GM12878 (cell line): ENCODE measurements at regions not wholly inside any gene's neighbourhood (a gene's known extent, or its start where the extent isn't known, plus 50 kb on each side); places are given as distances from the start of the nearest gene placed in this dataset.

Source experiments
- ATAC-seq: fragments of 200-7000 bp; cut with Tn5 transposase; 3 replicates; pipeline ENCODE4 v1.9.1; 2020; ENCODE audit warnings: mild to moderate bottlenecking, moderate library complexity
- BruUV-seq: library from RNA; stranded (reverse); fragments of 400-500 nt; replicated peaks from 2 replicates; lab custom pipeline; 2021; lab: Mats Ljungman, UMichigan
- CTCF ChIA-PET: fragments of 300-600 bp; sonication (Branson Sonifier 250); formaldehyde crosslinking; extraction: SDS; loops from one replicate; lab custom pipeline; 2021; ENCODE audit warnings: inconsistent platforms; lab: Yijun Ruan, JAX
- POLR2A ChIA-PET: fragments of 350-600 bp; formaldehyde crosslinking; extraction: SDS; loops from one replicate; lab custom pipeline; 2021; ENCODE audit warnings: inconsistent platforms; lab: Charles Lee
- RAD21 ChIA-PET: fragments of 300-600 bp; sonication (Branson Sonifier 250); formaldehyde crosslinking; loops from one replicate; lab custom pipeline; 2023; ENCODE audit warnings: antibody characterized with exemption; ENCODE audit not compliant: unreplicated experiment; lab: Charles Lee
- SMC1A ChIA-PET: fragments of 300-600 bp; sonication (Branson Sonifier 250); formaldehyde crosslinking; loops from one replicate; lab custom pipeline; 2023; ENCODE audit not compliant: unreplicated experiment, uncharacterized antibody; lab: Charles Lee
- DNase-seq: peaks from one replicate; pipeline ENCODE4 v3.0.0-alpha.2; 2011; ENCODE audit warnings: low read depth, low spot score
- FAIRE-seq: peaks from 3 replicates; lab custom pipeline; 2011; peaks lifted over from hg19 to GRCh38; lab: Jason Lieb, UNC
- H2AFZ ChIP-seq: 2 replicates; pipeline ENCODE4 v1.6.0; 2011; ENCODE audit warnings: low read depth, low read length, control low read depth; ENCODE audit not compliant: control insufficient read depth
- H3K27ac ChIP-seq: 2 replicates; pipeline ENCODE4 v1.5.1; 2011; ENCODE audit warnings: control low read depth; ENCODE audit not compliant: control insufficient read depth, insufficient read depth
- H3K27me3 ChIP-seq, 2 experiments: replicated peaks in 1 of 2; 2 replicates each; pipeline versions ENCODE4 v1.6.0 to v1.6.1; 2011; ENCODE audit warnings: low read length in 1 of 2; ENCODE audit not compliant: control insufficient read depth in 2 of 2, insufficient read depth in 2 of 2
- H3K36me3 ChIP-seq, 2 experiments: 2 replicates each; pipeline ENCODE4 v1.5.1; 2011; ENCODE audit warnings: low read length in 1 of 2; ENCODE audit not compliant: control insufficient read depth in 2 of 2, insufficient read depth in 2 of 2
- H3K4me1 ChIP-seq: 2 replicates; pipeline ENCODE4 v1.6.1; 2011; ENCODE audit warnings: mild to moderate bottlenecking, low read length, moderate library complexity, mixed read lengths; ENCODE audit not compliant: control insufficient read depth, insufficient read depth
- H3K4me2 ChIP-seq: 2 replicates; pipeline ENCODE4 v1.6.0; 2011; ENCODE audit warnings: control low read depth; ENCODE audit not compliant: control insufficient read depth, insufficient read depth
- H3K4me3 ChIP-seq: fragments of 200-600 bp; sonication (generic); 2 replicates; pipeline ENCODE4 v1.5.1; 2016
- H3K79me2 ChIP-seq: 2 replicates; pipeline ENCODE4 v1.6.0; 2011; ENCODE audit warnings: low read length; ENCODE audit not compliant: control insufficient read depth, insufficient read depth
- H3K9ac ChIP-seq: 2 replicates; pipeline ENCODE4 v1.8.0; 2011; ENCODE audit warnings: low read length, control low read depth, mixed read lengths; ENCODE audit not compliant: control insufficient read depth, insufficient read depth
- H3K9me3 ChIP-seq: replicated peaks from 3 replicates; pipeline ENCODE4 v1.5.1; 2011; ENCODE audit warnings: mild to moderate bottlenecking, low read length; ENCODE audit not compliant: control insufficient read depth, insufficient read depth
- H4K20me1 ChIP-seq: 2 replicates; pipeline ENCODE4 v1.6.0; 2011; ENCODE audit not compliant: control insufficient read depth, insufficient read depth
- RAD21 ChIP-seq: IDR thresholded peaks from 2 replicates; pipeline ENCODE4 v1.6.1; 2011; ENCODE audit warnings: mild to moderate bottlenecking, low read depth, low read length, moderate library complexity; ENCODE audit not compliant: insufficient read depth
- SMC3 ChIP-seq: IDR thresholded peaks from 2 replicates; pipeline ENCODE4 v1.6.1; 2011; ENCODE audit warnings: low read length, improper control_type of control experiment, borderline replicate concordance
- WGBS: methylation state at CpG from one replicate; pipeline ENCODE4 v1.1.6; 2016; ENCODE audit warnings: low lambda C conversion rate; ENCODE audit not compliant: insufficient replicate concordance, insufficient coverage; ENCODE audit errors: missing lambda C conversion rate; 5-methylcytosine and 5-hydroxymethylcytosine counted together
- in situ Hi-C: fragments of 300-500 bp; cut with MboI; formaldehyde crosslinking; loops from 9 replicates; pipeline ENCODE4 v1.14.3; 2018; ENCODE audit warnings: mixed read lengths
- intact Hi-C: fragments of 100-400 bp; cut with micrococcal nuclease; formaldehyde crosslinking; loops from one replicate; pipeline ENCODE4 v1.14.2; 2022; ENCODE audit not compliant: unreplicated experiment
- TF ChIP-seq, protein P1 (sequence below): fragments of 450-650 bp; formaldehyde crosslinking; IDR thresholded peaks from 2 replicates; pipeline ENCODE4 v1.5.0; 2022; ENCODE audit warnings: mild to moderate bottlenecking, missing genetic modification characterization
- TF ChIP-seq, protein P2 (sequence below), 3 experiments: IDR thresholded peaks in 2 of 3; conservative IDR thresholded peaks in 1 of 3; 2 replicates each; pipeline ENCODE4 v1.5.1; 2011; ENCODE audit warnings: low read depth in 3 of 3, low read length in 3 of 3, mild to moderate bottlenecking in 3 of 3, control low read depth in 2 of 3, moderate library complexity in 2 of 3, inconsistent platforms in 1 of 3, mixed read lengths in 1 of 3; ENCODE audit not compliant: control insufficient read depth in 2 of 3, insufficient read depth in 1 of 3; ENCODE audit errors: extremely low read depth in 1 of 3

DNA sequence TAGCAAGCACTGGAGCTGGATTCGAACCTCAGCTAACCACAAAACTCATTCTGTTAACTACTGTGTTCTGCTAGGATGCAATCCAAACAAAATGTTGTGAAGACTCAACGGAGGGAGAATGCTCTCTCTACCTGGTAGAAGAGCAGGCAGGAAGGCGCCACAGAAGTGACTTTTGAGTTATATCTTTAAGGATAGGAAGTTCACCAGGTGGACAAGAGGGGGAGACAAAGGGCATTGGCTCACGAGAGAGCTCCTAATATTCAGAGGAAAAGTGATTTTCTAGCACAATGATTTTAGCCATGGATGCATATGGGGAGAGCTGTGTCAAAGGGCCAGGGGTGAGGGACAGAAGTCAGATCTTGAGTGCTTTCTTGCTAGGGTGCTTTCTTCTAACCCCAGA lies 108.4 kb upstream of the MAFB start:
- in situ Hi-C loops: no loop called here
- no peak for FAIRE-seq
- DNase-seq: no peak
- CTCF ChIA-PET: interaction anchor here (0.7 to 3.6 kb wide), 8 partner anchors 15 to 329 kb away, joined by 3 to 26 read pairs (median 4); no protein-coding TSS in a partner anchor
- Histone ChIP-seq H3K27ac (no peak overlapping the region), H3K4me1 (no peaks in the 10 kb centered on the region), H3K79me2 (no peaks in the 10 kb centered on the region), H3K36me3 (no peaks in the 10 kb centered on the region), H3K4me3 (no peak overlapping the region), H3K27me3 (peaks cover 0 to 2% of the 10 kb centered on the region in 2 experiments; a peak in 1 of 4 replicates), H3K9ac (no peak overlapping the region), H2AFZ (no peak overlapping the region), H4K20me1 (no peaks in the 10 kb centered on the region), H3K4me2 (no peak overlapping the region), H3K9me3 (no peaks in the 10 kb centered on the region)
- TF ChIP-seq, protein P1, sequence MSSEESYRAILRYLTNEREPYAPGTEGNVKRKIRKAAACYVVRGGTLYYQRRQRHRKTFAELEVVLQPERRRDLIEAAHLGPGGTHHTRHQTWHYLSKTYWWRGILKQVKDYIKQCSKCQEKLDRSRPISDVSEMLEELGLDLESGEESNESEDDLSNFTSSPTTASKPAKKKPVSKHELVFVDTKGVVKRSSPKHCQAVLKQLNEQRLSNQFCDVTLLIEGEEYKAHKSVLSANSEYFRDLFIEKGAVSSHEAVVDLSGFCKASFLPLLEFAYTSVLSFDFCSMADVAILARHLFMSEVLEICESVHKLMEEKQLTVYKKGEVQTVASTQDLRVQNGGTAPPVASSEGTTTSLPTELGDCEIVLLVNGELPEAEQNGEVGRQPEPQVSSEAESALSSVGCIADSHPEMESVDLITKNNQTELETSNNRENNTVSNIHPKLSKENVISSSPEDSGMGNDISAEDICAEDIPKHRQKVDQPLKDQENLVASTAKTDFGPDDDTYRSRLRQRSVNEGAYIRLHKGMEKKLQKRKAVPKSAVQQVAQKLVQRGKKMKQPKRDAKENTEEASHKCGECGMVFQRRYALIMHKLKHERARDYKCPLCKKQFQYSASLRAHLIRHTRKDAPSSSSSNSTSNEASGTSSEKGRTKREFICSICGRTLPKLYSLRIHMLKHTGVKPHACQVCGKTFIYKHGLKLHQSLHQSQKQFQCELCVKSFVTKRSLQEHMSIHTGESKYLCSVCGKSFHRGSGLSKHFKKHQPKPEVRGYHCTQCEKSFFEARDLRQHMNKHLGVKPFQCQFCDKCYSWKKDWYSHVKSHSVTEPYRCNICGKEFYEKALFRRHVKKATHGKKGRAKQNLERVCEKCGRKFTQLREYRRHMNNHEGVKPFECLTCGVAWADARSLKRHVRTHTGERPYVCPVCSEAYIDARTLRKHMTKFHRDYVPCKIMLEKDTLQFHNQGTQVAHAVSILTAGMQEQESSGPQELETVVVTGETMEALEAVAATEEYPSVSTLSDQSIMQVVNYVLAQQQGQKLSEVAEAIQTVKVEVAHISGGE (CRISPR knock-in tag): no peak
- TF ChIP-seq RAD21 (peak; percentile 40; the same call in 1 of the 2 replicates), SMC3 (peak; percentile 39; the same call in 1 of the 2 replicates)
- TF ChIP-seq, protein P2, sequence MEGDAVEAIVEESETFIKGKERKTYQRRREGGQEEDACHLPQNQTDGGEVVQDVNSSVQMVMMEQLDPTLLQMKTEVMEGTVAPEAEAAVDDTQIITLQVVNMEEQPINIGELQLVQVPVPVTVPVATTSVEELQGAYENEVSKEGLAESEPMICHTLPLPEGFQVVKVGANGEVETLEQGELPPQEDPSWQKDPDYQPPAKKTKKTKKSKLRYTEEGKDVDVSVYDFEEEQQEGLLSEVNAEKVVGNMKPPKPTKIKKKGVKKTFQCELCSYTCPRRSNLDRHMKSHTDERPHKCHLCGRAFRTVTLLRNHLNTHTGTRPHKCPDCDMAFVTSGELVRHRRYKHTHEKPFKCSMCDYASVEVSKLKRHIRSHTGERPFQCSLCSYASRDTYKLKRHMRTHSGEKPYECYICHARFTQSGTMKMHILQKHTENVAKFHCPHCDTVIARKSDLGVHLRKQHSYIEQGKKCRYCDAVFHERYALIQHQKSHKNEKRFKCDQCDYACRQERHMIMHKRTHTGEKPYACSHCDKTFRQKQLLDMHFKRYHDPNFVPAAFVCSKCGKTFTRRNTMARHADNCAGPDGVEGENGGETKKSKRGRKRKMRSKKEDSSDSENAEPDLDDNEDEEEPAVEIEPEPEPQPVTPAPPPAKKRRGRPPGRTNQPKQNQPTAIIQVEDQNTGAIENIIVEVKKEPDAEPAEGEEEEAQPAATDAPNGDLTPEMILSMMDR (IDR thresholded peaks at IDR 0.05 in 2 of 3, conservative IDR thresholded peaks at IDR 0.05 in 1 of 3; ENCODE audit: control insufficient read depth in 2 of 3, extremely low read depth in 1 of 3, insufficient read depth in 1 of 3, low read depth in 3 of 3, low read length in 3 of 3): peak; percentile 46 to 62 (median 53)
- ATAC-seq: peak; percentile 52; the same call in 1 of the 3 replicates
- no TSS peak for BruUV-seq
- SMC1A ChIA-PET: interaction anchor here (1.0 to 1.7 kb wide), 4 partner anchors 56 to 304 kb away, joined by 3 to 6 read pairs (median 4); no protein-coding TSS in a partner anchor
- RAD21 ChIA-PET: interaction anchor here (1.7 kb wide), 1 partner anchor 165 kb away, joined by 12 read pairs; no protein-coding TSS in a partner anchor
- POLR2A ChIA-PET: no interaction called here
- WGBS: 13% methylated on average over 4 of the region's 4 CpGs
- intact Hi-C loops: loop anchor here (2.0 kb wide), 1 partner anchor 165 kb away; no protein-coding TSS in a partner anchor
